GM21528 (cell line): ENCODE measurements at regions not wholly inside any gene's neighbourhood (a gene's known extent, or its start where the extent isn't known, plus 50 kb on each side); places are given as distances from the start of the nearest gene placed in this dataset.
"Not testable (repeated sequence)": the region's sequence is repeated elsewhere in the genome, so short reads cannot be mapped to it uniquely, and the experiment has no call there.

Source experiments
- ATAC-seq: cut with Tn5 transposase; IDR thresholded peaks from one replicate; pipeline ENCODE4 v1.9.1; 2021; ENCODE audit warnings: mild to moderate bottlenecking, moderate library complexity; ENCODE audit not compliant: unreplicated experiment, low FRiP score

- no peak for ATAC-seq
These were observed 114.2 kb upstream of the CADM1 start for GRCh38 chr11:115618428-115618827.

DNA sequence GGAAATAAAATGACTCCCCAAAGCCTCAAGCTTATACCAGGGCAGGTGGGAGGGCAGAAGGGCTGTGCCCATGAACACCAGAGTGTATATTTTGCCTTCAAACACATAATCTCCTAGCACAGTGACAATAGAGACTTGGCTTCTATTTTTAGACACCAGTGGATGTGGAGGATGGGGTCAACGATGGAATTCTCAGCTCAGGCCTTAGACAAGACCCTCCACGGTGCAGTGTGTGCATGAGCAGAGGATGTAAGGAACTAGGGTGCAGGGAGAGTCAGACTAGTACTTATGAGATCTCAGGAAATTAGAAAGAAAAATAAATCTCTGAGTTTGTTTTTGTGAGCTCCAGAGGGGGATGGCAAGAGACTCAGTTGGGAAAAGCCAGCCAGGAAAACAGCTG is 113.6 kb upstream of the CADM1 start:
- no peak for ATAC-seq

GRCh38 chr11:115616971-115617370 is 112.8 kb upstream of the CADM1 start:
- no peak for ATAC-seq

- ATAC-seq = no peak
These were observed 109.9 kb upstream of the CADM1 start for GRCh38 chr11:115613986-115614632.

GRCh38 chr11:115613004-115613403 is 108.8 kb upstream of the CADM1 start:
- no peak for ATAC-seq

- no peak for ATAC-seq
These were observed 108.0 kb upstream of the CADM1 start for GRCh38 chr11:115612046-115612730.

- no peak for ATAC-seq
These were observed 107.1 kb upstream of the CADM1 start for GRCh38 chr11:115611343-115611742.

DNA sequence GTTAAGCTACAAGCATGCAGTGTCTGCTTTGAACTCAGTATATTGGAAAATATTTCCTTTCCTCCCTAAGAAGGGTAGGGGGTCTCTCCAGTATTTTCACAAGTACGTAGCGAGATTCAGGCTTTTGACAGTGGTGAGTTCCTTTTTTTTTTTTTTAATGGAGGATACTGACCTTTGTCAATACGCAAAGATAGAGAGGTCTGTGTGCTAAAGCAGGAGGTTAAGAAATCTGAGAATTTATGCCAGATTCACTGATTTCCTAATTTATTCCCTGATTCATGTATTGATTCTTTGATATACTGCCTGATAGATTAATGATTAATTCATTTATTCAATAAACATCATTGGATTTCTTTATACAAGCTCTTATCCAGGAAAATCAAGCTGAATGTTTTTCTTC is 106.7 kb upstream of the CADM1 start:
- no peak for ATAC-seq

GRCh38 chr11:115610234-115610633 is 106.0 kb upstream of the CADM1 start:
- ATAC-seq = not testable (repeated sequence)

GRCh38 chr11:115608976-115609375 is 104.8 kb upstream of the CADM1 start:
- ATAC-seq = no peak

DNA sequence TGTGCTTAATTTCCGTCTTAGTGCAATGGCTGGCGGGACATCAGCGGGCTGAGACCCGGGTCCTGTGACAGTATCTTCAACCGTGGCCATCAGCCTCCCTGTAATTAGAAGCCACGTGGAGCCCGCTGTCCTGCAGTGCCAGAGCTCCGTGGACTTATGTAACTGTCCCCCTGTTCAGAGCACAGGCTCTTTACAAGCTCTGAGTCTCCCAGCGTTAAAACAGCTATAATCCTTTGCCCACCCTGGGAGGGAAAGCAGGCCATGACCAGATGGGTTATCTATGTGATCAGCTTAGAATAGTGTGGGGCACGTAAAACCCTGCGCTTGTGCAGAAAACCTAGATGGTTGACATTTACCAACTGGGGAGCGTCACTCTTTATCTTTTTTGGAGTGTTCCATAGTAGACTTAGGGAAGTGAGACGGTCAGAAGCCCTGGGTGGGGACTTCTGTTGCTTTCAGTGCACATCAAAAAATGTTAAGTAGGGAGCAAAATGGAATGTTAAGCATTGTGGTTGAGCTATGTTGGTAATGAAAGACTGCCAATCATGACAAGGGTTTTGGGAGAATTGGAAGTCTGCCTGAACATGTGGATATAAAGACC is 103.5 kb upstream of the CADM1 start:
- ATAC-seq = no peak

DNA sequence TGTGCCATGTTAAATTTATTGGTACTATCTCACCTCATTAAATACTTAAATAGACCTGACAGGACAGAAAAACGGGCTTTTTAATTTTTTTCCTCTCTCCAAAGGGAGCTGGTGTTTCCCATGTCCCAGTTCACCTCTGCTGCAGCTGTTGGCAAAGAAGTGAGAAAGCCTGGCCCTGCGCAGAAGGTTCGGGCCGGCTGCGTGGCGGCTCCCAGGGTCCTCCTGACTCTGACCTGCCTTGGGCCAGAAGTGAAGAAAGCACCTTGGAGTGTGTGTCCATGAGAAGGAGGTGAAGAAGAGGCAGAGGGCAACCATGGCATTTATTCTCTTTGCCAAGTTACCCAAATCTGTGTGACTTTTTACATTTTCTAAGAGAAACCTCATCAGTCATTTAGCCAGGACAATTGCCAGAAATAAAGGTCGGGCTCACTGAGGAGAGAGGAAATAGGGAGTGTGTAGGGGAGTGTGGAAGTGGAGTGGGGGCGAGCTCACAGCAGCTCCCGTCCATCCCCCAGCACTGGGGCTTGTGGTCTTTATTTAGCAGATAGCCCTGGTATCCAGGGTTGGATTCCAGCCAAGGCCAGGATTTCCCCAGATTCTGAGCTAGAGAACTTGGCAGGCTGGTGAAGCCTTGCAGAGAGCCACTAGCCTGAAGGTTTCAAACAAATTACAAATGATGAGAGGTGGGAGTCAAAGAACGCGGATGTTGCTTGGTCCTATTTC is 102.4 kb upstream of the CADM1 start:
- no peak for ATAC-seq

DNA sequence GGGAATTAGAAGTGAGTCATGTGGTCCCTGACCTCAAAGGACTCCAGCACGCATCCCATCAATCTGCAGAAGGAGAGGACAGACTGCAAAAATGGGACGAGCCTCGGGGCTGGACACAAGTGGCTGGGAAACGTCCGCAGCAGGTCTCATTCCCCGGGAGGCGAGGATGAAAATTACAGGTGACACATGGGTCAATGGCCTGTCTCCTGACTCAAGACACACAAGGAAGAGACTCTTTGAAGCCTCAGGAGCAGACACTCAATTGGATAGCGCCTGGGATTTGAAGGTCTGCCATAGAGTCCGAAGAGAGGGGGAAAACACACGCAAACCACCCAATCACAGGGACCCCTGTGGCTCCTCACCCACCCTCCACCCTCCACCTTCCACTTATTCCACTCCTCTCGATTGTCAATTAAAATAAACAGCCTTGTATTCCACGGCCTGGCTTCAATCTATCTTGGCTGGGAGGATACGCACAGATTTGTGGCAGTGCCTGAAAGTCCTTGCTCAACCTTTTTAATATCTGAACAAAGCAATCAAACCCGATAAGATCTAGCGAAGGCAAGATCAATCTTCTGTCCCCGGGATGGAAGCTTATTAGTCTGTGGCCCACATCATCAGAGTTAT is 101.8 kb upstream of the CADM1 start:
- no peak for ATAC-seq

DNA sequence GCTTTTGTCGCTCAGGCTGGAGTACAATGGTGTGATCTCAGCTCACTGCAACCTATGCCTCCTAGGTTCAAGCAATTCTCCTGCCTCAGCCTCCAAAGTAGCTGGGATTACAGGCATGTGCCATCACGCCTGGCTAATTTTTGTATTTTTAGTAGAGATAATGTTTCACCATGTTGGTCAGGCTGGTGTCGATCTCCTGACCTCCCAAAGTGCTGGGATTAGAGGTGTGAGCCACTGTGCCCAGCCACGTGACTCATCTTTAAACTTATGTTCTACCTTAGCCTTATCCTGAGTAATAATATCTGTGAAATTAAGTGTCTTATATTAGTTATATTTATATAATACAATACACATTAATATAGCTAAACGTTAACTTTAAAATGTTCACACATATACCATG is 101.2 kb upstream of the CADM1 start:
- not testable (repeated sequence) for ATAC-seq

- no peak for ATAC-seq
These were observed 94.9 kb upstream of the CADM1 start for GRCh38 chr11:115599125-115599524.

- no peak for ATAC-seq
These were observed 94.2 kb upstream of the CADM1 start for GRCh38 chr11:115598257-115598901.

- no peak for ATAC-seq
These were observed 87.2 kb upstream of the CADM1 start for GRCh38 chr11:115591380-115591779.

DNA sequence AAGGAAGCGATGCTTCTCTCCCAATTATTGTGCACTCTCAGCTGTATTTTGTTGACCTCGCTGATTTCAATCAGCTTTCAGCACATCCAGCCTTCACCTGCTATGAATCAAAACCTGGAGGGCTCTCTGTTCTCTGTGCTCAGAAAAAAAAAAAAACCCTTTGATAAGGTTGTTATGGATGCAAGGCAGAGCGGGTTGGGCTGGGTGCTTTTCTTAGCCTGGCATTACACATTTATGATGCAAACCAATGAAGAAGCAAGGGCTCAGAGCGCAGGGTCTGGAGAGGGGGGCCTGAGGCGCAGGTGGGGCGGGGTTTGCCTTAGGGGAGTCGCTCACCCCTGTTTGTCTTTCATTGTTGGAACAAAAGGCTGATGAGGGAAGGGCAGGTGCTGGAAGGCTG is 86.0 kb upstream of the CADM1 start:
- ATAC-seq = no peak

GRCh38 chr11:115587718-115588342 is 83.6 kb upstream of the CADM1 start:
- no peak for ATAC-seq
